Astrocyte of the cerebellum (primary cell): ENCODE measurements at regions not wholly inside any gene's neighbourhood (a gene's known extent, or its start where the extent isn't known, plus 50 kb on each side); places are given as distances from the start of the nearest gene placed in this dataset.
"Not testable (repeated sequence)": the region's sequence is repeated elsewhere in the genome, so short reads cannot be mapped to it uniquely, and the experiment has no call there.

ENCODE experiments used
- DNase-seq: peaks from one replicate; pipeline ENCODE4 v3.0.0-alpha.2; 2011; ENCODE audit warnings: low read depth
- H3K4me3 ChIP-seq: 2 replicates; pipeline ENCODE4 v1.5.1; 2011; ENCODE audit warnings: mild to moderate bottlenecking, low read depth, low read length, moderate library complexity
- in situ Hi-C: cut with HindIII; loops from 2 replicates; pipeline ENCODE4 v1.10.0; 2017; ENCODE audit warnings: low sequenced_read_pairs
- TF ChIP-seq, protein P1 (sequence below): IDR thresholded peaks from 2 replicates; pipeline ENCODE4 v1.5.1; 2012; ENCODE audit warnings: low read length, low read depth, moderate library complexity, mild to moderate bottlenecking; ENCODE audit errors: missing control alignments

DNA sequence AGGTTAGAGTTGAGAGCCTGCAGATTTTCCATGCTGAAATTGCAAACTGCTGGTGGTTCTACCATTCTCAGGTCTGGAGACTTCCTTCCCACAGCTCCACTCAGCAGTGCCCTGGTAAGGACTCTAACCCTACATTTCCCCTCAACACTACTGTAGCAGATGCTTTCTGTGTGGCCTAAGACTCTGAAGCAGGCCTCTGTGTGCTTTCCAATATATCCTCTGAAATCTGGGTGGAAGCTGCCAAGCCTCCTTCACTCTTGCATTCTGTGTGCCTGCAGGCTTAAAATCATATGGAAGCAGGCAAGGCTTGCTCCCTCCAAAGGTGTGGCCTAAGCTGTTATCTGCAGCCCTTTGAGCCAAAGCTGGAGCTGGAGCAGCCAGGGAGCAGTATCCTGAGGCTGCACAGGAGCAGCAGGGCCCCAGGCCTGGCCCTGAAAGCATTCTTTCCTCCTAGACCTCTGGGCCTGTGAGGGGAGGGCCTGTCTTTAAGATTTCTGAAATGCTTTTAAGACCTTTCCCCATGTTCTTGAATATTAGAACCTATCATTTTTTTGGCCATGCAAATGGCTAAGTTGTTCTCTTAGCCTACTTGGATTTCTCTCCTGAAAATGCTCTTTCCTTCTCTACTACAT lies 134.1 kb upstream of the TSHZ3 start:
- in situ Hi-C loops, result no loop called here
- no peak for DNase-seq
- TF ChIP-seq, protein P1, sequence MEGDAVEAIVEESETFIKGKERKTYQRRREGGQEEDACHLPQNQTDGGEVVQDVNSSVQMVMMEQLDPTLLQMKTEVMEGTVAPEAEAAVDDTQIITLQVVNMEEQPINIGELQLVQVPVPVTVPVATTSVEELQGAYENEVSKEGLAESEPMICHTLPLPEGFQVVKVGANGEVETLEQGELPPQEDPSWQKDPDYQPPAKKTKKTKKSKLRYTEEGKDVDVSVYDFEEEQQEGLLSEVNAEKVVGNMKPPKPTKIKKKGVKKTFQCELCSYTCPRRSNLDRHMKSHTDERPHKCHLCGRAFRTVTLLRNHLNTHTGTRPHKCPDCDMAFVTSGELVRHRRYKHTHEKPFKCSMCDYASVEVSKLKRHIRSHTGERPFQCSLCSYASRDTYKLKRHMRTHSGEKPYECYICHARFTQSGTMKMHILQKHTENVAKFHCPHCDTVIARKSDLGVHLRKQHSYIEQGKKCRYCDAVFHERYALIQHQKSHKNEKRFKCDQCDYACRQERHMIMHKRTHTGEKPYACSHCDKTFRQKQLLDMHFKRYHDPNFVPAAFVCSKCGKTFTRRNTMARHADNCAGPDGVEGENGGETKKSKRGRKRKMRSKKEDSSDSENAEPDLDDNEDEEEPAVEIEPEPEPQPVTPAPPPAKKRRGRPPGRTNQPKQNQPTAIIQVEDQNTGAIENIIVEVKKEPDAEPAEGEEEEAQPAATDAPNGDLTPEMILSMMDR, result no peak
- no peak overlapping the region for H3K4me3 ChIP-seq

DNA sequence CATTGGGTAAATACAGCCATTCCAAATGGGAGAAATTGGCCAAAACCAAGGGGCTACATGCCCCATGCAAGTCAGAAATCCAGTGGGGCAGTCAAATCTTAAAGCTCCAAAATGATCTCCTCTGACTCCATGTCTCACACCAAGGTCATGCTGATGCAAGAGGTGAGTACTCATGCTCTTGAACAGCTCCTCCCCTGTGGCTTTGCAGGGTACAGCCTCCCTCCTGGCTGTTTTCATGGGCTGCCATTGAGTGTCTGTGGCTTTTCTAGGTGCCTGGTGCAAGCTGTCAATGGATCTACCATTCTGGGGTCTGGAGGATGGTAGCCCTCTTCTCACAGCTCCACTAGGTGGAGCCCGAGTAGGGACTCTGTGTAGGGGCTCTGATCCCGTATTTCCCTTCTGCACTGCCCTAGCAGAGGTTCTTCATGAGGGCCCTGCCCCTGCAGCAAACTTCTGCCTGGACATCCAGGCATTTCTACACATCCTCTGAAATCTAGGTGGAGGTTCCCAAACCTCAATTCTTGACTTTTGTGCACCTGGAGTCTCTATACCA lies 135.7 kb upstream of the TSHZ3 start:
- in situ Hi-C loops, H3K4me3 ChIP-seq, DNase-seq: not testable (repeated sequence)

DNA sequence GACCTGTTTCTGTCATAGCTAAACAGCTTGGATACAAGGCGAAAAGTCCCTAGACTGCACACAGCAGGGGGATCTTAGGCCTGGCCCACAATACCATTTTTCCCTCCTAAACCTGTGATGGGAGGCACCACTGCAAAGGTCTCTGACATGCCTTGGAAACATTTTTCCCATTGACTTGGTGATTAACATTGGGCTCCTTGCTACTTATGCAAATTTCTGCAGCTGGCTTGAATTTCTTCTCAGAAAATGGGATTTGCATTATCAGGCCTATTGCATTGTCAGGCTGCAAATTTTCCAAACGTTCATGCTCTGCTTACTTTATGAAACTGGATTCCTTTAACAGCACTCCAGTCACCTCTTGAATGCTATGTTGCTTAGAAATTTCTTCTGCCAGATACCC lies 136.2 kb upstream of the TSHZ3 start:
- DNase-seq, result no peak
- TF ChIP-seq, protein P1, result no peak
- no peak overlapping the region for H3K4me3 ChIP-seq
- in situ Hi-C loops, result no loop called here

DNA sequence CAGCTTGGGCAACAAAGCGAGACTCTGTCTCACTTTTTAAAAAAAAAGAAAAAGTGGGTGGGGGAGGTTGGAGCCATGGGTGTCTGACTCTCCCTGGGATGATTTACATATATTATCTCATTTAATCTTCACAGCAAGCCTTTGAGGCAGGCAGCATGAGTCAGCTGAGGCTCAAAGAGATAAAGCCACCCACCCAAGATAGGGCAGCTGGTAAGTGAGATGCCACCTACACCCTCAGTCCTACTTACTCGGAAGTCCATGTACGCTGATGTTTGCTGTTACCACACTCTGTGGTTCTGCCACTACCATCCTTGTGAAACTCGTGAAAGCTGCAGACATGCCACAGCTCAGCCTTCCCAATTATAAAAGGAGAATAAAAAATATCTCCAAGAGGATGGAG lies 142.0 kb upstream of the TSHZ3 start:
- TF ChIP-seq, protein P1, result no peak
- H3K4me3 ChIP-seq, result no peak overlapping the region
- in situ Hi-C loops, result no loop called here
- no peak for DNase-seq

DNA sequence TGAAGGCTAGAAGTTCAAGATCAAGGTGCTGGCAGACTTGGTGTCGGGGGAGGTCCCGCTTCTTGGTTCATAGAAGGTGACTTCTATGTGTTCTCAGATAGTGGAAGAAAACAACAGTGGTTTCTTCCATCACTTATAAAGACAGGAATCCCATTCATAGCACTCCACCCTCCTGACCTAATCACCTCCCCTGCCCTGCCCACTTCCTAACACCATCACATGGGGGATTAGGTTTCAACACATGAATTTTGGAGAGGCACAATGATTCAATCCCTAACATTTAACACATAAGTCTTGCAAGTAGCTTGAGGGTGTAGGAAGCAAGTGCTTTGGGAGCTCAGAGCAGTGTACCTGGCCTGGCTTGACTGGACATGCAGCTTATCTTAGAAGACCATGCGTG lies 142.8 kb upstream of the TSHZ3 start:
- DNase-seq, result no peak
- TF ChIP-seq, protein P1, result no peak
- no peak overlapping the region for H3K4me3 ChIP-seq
- in situ Hi-C loops, result no loop called here

DNA sequence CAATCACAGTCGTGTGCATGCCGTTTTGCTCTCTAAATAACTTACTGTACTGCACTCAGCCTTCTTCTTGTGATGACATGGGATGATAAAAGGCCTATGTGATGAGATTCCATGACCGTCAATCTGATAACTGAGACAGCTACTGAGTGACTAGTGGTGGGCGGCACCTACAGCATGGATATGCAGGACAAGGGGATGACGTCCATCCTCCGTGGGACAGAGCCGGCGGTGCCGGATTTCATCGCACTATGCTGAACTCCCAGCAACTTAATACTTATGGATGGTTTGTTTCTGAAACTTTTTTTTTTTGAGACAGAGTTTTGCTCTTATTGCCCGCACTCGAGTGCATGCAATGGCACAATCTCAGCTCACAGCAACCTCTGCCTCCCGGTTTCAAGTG lies 146.8 kb upstream of the TSHZ3 start:
- in situ Hi-C loops, result no loop called here
- TF ChIP-seq, protein P1, result no peak
- no peak overlapping the region for H3K4me3 ChIP-seq

DNA sequence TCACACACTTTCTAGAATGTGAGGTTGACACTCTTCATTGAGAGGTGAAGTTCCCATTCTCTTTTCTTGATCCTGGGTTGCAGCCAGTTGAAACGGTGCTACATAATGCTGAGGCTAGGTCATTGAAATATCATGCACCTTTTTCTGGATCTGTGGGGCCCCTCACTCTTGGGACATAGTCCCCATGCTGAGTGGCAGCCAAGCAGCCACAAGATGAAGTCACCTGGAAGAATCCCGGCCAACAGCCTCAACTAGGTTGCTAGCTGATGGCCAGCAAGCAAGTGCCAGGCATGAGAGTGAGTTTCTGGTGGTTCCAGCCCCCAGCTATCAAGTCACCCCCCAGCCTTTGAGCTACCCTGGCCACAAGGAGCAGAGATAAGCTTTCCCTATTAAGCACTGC lies 148.5 kb upstream of the TSHZ3 start:
- in situ Hi-C loops, result no loop called here
- TF ChIP-seq, protein P1, result no peak
- DNase-seq, result no peak
- no peak overlapping the region for H3K4me3 ChIP-seq

More for the DNA sequence above, 146.8 kb upstream of the TSHZ3 start:
- DNase-seq, result no peak
